ENCODE measurements at regions not wholly inside any gene's neighbourhood (a gene's known extent, or its start where the extent isn't known, plus 50 kb on each side); places are given as distances from the start of the nearest gene placed in this dataset.
"Not testable (repeated sequence)": the region's sequence is repeated elsewhere in the genome, so short reads cannot be mapped to it uniquely, and the experiment has no call there.

DNA sequence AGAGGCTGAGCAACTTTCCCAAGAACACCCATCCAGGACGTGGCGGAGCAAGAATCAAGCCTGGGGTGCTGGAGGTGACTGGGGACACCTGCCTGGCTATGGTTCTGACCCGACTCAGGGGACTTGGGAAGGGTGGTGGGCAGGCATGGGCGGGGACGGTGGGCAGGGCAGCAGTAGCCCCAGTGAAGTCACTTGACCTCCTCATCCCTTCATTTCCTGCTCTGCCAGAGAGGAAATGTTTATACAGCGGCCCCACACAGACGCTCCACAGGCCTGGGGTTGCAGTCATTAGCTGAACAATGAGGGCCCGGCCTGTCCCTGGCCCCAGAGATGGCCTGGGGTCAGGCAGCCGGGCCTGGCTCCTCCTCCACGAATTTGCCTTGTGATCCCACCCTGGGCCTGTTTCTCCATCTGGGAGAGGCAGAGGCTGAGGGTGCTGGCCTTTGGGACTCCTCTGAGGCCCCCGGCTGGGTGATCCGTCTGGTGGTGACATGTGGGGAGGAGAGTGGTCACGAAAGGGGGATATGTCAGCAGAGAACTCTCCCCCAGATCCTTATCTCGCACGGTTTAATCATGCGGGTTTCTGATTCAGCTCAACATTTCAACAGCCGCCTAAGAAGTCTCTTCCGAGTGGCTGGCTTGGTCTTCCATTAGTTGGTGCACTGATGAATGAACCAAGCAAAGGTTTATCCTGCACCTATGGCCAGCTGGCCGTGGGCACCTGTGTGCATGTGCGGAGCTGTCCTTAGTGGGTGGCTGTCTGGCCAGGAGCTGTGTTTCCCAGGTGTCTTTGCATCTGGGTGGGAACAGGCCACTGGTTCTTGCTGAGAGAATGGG is 175.9 kb downstream of the IRF8 start:
- DNase-seq (ENCODE audit: low spot score), result no peak

DNA sequence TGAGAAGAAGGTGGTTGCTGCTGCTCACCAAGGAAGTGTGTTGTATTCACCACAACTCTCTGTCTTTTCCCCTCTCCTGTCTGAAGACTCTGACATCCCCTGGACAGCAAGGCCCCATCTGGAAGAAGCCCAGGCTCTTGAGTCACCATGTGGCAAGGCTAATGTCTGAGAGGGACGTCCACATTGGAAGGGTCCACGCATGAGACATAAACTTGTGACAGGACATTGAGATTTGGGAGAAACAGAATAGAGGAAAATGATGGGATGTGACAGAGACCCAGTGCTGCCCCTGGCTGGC is 176.5 kb downstream of the IRF8 start:
- no peak for DNase-seq (ENCODE audit: low spot score)

DNA sequence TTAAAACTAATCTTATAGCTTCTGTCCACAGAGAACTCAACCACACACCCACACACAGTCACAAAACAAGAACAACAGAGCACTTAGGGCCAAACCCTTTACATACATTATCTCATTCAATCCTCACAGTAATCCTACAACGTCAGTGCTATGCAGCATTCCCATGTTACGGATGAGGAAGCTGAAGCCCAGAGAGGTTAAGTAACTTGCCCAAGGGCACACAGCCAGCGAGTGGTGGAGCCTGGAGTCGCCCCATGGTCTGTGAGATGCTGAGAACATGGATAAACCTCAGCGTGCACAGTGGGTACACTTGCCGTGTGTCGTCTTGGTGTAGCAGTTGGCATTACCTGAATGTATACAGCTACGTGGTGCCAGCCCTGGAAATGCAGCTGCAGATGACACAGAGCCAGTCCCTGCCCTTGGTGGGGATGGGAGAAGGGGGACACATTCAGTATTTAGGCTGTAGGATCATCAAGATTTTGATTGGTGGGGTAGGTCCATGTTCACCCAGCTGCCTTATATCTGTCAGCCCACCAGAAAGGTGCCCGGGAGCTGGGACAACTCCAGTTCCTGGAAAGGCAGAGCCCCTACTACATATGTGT is 177.0 kb downstream of the IRF8 start:
- no peak for DNase-seq (ENCODE audit: low spot score)

DNA sequence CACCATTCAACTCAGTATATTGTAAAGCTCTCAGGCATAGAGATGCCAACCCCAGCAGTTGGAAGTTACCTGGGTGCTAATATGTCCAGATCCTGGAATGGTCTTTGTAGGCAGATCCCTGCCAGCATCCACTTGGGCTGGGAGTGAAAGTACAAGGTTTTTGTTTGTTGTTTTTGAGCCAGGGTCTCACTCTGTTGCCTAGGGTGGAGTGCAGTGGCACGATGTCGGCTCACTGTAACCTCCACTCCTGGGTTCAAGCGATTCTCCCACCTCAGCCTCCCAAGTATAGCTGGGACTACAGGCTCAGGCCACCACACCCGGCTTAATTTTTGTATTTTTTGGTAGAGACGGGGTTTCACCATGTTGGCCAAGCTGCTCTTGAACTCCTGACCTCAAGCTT is 177.6 kb downstream of the IRF8 start:
- no peak for DNase-seq (ENCODE audit: low spot score)

DNA sequence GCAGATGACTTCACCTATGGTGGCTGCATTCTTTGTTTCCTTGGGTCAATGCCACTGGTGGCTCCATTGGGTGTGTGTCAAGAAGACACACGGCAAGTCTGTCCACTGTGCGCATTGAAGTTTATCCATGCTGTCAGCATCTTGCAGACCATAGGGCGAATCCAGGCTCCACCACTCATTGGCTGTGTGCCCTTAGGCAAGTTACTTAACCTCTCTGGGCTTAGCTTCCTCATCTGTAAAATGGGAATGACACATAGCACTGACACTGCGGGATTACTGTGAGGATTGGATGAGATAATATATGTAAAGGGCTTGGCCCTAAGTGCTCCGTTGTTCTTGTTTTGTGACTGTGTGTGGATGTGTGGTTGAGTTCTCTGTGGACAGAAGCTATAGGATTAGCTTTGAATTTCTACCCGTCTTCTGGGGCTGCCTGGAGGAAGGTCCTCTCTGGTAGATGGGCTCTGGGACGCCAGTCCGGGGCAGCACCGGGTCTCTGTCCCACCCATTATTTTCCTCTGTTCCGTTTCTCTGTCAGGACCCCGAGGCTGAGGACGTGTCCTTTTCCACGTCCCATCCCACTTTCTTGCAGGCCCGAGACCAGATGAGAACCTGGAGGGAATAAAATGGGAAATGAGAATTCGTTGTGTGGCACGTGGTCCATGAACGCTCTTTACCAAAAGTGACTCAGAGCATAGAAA is 178.4 kb downstream of the IRF8 start:
- no peak for DNase-seq (ENCODE audit: low spot score)

DNA sequence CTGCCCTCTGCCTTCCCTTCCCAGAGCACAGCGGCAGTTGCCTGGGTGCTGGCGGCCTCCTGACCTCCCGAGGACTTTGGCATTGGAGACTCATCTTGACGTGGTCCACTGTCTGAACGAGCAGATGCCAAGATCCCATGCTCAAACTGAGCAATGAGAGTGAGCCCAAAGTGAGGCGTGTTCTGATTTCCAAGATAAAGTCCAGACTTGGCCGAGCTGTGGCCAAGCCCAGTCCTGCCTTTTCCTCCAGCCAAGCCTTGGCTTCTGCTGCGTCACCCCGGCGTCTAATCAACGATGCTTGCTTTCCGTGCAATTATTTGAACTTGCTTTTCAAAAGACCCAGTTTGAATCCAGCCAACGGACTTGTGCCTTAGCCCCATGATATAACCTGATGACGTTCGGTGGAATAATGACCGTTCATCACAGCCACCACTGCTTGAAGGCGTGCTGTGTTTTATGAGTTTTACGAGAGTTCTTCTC is 179.2 kb downstream of the IRF8 start:
- no peak for DNase-seq (ENCODE audit: low spot score)

DNA sequence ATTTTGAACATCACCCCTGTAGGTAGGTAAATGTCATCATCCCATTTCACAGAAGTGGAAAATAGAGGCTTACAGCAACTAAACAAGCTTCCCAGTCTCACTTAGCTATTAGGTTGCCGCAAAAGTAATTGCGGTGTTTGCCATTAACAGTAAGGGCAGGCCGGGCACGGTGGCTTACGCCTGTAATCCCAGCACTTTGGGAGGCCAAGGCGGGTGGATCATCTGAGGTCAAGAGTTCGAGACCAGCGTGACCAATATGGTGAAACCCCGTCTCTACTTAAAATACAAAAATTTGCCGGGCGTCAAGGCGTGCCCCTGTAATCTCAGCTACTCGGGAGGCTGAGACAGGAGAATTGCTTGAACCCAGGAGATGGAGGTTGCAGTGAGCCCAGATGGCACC is 179.7 kb downstream of the IRF8 start:
- not testable (repeated sequence) for DNase-seq (ENCODE audit: low spot score)

DNA sequence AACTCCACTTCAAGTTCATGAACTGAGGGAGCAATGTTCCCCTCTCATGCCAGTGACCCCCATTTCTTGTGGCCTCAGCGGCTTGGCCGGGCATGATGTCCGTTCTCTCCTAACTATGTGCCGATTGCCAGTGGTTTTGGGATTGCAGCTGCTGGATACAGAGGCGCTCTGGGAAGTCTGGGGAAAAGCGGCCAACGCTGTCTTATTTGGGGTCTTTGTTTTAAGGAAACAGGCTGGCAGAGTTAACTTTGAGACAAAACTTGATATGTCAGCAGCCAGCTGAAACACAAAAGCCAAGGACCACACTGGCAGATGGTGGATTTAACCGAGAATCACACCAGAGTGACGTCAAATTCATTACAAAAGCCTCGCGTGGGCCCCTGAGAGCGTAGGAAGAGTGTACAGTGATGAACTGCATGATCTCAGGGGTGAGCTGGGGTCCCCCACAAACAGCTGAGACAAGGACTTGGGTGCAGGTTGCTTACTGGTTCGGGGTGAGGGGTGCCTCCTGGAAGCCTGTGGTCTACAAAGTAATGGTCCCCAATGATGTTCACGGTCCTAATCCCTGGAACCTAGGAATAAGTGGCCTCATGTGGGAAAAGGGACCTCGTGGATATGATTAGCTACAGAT is 180.4 kb downstream of the IRF8 start:
- no peak for DNase-seq (ENCODE audit: low spot score)

DNA sequence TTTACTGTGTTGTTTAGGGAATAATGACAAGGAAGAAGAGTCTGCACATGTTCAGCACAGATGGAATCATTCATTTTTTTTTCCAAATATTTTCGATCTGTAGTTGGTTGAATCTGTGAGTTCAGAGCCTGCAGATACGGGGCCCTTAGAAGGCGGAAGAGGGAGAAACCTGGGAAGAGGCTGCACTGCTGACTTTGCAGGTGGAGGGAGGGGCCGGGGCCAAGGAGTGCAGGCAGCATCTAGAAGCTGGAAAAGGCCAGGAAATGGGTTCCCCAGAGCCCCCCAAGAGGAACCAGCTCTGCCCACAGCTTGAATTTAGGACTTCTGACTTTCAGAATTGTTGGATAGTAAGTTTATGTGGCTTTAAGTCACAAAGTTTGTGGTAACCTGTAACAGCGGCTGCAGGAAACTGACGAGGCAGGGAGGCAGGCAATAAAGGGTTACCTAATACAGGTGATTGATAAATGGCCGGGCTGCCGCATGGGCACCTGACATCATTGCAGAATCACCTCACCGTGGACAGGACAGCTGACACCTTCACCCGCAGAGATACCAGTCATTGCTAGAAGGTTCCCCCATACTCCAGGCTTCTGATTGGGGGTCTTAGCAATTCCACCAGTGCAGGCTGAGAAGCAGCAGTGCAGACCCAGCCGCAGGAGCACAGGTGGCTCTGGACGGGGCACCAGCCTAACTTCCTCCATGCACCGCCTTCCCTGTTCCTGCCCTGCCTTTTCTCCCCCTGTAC is 181.3 kb downstream of the IRF8 start:
- no peak for DNase-seq (ENCODE audit: low spot score)

DNA sequence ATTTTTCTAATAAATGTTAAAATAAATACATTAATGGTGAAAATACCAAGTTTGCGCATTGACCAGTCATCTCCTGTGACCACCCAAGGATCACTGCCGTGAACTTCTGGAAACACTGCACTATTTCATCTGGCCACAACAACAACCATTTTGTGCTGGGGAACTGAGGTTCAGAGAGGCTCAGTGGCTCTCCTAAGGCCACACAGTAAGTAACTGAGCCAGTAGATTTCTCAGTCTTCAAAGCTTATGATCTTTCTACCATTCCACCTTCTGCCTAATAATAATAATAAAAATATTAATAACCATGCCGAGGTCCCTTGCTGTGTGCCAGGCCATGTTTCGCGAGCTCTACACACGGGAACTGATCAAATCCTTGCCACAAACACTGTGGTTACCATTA is 182.0 kb downstream of the IRF8 start:
- no peak for DNase-seq (ENCODE audit: low spot score)

DNA sequence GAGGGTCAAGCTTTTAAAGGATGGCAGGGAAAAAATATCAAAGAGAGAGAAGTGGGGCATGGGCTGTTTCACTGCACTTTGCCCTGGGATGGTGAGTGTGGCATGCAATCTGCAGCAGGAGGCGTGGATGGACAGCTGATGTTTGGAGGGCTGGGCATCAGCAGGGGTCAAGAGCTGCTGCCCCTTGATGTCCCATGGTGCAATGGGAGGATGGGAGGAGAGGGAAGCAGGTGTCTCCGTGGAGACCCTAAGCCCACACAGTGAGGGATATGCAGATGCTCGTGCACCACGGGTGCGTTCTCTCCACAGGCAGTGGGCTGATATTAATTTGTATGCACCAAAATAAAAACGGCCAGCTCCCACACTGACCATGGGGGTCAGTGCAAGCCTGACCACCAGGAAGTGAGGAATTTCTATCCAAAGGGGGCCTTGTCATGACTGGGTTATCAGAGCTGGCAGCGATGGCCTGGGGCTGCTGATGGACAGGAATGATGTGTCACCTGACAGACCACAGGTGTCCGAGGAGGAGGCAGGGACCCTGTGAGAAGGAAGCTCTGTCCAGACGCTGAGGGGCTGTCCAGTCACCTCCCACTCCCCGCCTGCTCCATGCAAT is 183.6 kb downstream of the IRF8 start:
- no peak for DNase-seq (ENCODE audit: low spot score)

DNA sequence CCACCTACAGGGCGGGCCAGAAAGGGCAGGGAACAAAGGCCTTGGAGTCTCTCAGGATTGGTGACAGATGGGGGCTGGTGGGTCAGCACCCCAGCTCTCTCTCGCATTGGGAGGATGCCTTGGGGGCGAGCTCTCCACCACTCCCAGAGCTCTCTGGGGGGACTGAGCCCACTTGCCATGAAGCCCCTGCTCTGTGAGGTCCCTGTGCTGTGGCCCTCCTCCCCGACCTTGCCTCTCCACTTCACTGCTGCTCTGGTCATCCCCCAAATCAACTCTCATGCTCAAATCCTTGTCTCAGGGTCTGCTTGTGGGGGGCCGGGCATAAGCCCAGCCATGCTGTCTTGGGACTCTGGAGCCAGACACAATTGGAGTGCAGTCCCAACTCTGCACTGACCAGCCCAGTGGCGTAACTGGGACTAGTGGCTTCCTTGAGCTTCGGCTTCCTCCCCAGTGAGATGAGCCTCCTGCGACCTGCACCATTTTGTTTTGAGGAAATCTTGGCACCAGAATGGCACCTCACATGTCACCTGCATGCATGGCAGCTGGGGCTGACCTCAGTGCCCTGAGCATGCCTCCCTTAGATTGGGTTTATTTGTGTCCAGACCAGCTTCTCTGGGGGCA is 184.5 kb downstream of the IRF8 start:
- DNase-seq (ENCODE audit: low spot score), result no peak

DNA sequence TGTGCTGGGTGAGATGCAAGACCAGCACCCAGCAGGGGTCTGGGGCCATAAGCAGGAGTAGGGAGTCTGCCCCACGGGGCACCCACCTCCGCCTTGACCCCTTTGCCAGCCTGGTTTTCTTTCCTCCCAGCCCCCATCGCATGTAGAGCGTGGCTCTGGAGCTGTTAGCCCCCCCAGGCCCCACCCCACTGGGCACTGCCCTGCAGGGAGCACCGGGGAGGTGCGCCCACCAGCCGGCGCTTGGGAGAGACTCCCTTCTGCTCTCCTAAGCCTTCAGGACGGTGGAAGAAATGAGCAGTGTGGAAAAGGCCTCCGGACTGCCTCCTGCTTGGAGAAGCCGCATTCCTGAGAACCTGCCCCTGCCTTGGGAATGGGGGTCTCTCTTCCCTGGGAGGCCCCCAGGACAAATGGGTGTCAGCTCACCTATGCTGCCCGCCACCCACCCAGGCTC is 186.2 kb downstream of the IRF8 start:
- no peak for DNase-seq (ENCODE audit: low spot score)

DNA sequence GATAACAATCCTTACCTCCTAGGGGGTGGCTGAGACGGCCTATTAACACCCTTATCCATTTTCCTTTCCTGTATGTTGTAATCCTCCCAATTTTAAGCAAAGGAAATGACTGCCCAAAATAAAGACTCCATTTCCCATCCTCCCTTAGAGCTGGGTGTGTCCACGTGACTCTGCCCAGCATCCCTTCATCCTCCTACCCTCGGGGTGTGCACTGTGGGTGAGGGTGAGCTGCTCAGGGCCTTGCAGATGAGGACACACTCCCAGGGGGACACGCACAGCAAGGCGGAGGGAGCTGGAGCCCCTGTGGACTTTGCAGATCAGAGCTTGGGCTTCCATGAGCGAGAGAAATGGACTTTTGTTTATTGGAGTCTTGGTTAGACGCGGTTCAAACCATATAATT is 186.8 kb downstream of the IRF8 start:
- DNase-seq (ENCODE audit: low spot score), result no peak

DNA sequence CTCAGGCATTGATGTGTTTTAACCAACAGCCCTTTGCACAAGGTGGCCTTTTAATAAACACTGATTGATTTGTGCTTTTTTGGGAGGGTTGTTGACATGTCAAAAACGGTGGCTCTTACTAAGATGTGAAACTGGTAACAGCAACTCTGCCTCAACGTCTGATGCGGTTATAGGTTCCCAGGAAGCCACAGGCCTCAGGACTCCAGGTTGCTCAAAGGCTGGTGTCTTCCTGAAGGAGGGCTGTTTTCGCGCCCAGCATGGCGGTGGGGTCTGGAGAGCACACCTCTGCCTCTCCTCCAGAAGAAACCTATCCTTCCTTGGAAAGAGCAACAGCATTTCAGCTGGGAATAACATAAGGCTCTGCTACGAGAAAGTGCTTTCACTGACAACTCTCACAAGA is 187.5 kb downstream of the IRF8 start:
- no peak for DNase-seq (ENCODE audit: low spot score)

DNA sequence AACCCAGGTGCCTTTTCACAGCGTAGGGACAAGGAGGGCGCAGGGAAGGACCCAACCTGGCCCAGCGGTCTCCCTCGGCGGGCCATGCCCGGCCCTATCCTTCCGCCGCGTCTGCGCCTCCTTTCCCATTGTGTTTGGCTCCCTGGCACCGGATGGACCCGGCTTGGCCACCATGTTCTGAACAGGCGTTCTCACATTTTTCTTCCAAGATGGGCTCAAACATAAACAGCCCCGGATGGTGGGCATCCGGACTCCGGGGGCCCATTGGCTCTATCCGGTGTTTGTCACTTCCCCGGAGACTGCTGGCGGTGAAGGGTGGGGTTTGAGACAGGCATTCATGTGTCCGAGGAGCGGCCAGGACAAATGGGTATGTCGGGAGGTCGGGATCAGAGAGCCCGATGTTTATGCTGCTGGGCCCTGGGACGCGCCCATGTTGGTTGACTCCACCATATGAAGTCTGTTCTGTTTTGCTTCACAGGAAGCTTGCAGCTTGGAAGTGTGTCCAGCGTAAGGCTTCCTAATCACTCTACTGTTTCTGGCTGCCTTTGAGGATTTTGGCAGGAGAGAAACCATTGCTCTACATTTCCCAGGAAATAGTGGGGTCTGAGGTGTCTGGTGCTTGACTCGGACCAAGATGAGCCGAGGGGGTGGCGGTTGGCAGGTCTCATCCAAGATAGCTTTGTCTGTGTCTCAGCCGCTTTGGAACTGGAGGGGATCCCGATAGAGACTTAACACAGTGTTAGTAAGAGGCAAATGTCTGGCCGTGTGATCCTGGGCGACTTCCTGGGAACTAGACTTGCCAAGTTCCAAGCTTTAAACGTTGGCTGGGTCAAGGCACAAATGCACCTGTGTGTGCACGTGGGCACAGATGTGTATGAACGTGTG is 188.3 kb downstream of the IRF8 start:
- no peak for DNase-seq (ENCODE audit: low spot score)

DNA sequence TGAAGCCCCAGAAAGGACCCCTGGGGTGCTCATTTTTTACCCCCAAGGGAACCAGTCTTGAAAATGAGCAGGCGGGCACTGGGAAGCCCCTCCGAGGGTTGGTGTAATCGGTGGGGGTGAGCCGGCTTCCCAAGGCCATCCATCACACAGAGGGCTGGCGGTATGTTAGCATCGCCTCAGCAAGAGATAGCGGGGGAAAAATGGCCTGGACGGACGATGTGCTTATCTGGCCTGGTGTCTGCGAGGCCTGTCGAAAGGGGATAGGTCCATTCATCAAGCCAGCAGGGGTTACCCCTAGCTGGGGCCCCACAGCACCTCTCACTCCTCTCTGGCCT is 188.9 kb downstream of the IRF8 start:
- DNase-seq (ENCODE audit: low spot score), result no peak

DNA sequence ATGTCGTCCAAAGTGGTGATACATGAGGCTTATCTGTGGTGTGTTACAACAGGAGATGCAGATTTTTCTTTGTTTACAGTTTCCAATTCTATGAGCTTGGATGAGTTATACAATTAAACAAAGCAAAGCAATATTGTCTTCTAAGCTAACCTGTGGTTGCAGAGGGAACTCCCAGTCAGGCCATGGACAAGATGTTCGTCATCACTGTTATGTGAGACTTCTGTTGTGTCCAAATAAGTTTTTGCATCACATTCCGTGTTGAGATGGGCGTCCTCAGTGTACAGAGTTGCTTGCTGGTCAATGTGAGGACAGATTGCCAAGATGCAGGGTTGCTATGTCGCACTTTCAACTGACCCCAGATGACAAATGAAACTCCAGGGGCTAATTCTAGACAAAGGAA is 189.3 kb downstream of the IRF8 start:
- DNase-seq (ENCODE audit: low spot score), result no peak

DNA sequence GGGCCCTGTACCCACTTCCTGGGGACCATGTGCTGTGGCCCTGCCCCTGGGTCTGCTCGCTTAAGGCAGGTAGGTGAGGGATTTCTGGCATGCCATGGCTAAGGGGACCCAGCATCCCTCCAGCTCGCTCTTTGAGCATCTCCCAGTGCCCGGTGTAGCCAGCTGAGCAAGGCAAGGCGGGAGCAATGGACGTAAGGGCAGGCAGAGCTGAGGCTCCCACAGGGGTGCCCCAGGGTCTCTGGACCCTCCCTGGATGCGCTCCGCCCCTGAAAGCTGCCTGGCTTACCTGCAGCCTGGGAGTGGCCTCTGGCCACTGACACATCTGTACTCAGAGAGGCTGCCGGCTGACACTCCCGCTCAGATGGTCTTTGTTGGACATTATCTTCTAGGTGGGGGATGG is 189.9 kb downstream of the IRF8 start:
- no peak for DNase-seq (ENCODE audit: low spot score)

DNA sequence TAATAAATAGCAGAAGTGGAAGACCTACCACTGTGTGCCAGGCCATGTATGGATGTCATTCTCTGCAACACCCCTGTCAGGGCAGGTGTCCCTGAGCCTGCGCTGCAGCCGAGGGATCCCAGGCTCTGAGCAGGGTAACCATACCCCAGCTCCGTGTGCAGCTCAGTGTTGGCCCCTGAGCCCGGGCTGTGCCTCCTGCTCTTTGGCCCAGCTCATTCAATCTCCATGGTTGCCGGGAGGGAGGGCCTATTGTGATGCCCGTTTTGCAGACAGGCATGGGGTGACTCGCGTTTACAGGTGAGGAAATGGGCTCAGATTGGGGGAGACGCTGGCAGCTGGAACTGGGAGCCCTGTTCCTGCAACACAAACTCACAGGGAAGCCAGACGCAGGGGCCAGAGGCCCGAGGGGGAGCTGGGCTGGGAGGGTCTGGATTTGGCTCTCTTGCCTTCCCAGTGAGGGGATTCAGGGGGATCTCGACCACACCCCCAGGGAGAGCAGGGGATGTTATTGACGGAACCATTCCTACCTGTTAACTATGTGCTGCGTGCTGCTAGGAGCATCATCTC is 190.5 kb downstream of the IRF8 start:
- DNase-seq (ENCODE audit: low spot score), result no peak

Measured in cerebellar cortex (tissue), 1 donor.